GM19043 (cell line): ENCODE measurements at regions not wholly inside any gene's neighbourhood (a gene's known extent, or its start where the extent isn't known, plus 50 kb on each side); places are given as distances from the start of the nearest gene placed in this dataset.
"Not testable (repeated sequence)": the region's sequence is repeated elsewhere in the genome, so short reads cannot be mapped to it uniquely, and the experiment has no call there.

Source experiments
- ATAC-seq: cut with Tn5 transposase; IDR thresholded peaks from one replicate; pipeline ENCODE4 v1.9.1; 2021; ENCODE audit warnings: low read depth; ENCODE audit not compliant: unreplicated experiment

DNA sequence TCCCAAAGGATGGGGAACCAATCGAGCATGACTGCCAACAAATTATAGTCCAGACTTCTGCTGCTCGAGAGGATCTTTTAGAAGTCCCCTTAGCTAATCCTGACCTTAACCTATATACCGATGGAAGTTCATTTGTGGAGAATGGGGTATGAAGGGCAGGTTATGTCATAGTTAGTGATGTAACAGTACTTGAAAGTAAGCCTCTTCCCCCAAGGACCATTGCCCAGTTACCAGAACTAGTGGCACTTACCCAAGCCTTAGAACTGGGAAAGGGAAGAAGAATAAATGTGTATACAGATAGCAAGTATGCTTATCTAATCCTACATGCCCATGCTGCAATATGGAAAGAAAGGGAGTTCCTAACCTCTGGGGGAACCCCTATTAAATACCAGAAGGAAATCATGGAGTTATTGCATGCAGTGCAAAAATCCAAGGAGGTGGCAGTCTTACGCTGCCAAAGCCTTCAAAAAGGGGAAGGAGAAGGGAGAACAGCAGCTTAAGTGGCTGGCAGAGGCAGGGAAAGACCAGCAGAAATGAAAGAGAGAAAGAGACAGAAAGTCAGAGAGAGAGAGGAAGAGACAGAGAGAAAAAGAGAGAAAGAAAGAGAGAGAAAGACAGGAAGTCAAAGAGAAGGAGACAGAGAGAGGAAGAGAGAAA, 224.4 kb upstream of the SLC8A1 start:
- ATAC-seq, result not testable (repeated sequence)

- peak; percentile 78 for ATAC-seq
Observed at GRCh38 chr2:40680547-40680946, 228.7 kb upstream of the SLC8A1 start.

- ATAC-seq, result no peak
Observed at GRCh38 chr2:40690036-40690435, 238.1 kb upstream of the SLC8A1 start.

DNA sequence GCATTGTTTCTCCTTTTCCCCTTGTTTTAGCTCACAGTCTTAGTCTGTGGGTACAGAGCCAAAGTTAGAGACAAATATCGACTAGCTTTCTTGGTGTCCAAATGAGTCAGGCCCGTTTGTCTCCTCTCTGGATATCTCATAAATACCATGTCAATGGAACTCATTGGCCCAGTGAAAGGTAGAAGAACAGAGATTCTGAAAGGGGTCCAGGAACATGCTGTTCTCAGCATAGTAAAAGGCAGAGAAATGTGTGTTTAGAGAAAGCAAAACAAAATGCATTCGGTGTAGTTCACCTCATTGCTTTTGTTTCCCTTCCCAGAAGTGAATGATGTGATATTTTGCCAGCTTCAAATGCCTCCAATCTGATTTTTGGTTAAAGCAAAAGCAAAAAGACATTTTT, 238.6 kb upstream of the SLC8A1 start:
- no peak for ATAC-seq

GRCh38 chr2:40700231-40700954, 248.5 kb upstream of the SLC8A1 start:
- ATAC-seq, result no peak

DNA sequence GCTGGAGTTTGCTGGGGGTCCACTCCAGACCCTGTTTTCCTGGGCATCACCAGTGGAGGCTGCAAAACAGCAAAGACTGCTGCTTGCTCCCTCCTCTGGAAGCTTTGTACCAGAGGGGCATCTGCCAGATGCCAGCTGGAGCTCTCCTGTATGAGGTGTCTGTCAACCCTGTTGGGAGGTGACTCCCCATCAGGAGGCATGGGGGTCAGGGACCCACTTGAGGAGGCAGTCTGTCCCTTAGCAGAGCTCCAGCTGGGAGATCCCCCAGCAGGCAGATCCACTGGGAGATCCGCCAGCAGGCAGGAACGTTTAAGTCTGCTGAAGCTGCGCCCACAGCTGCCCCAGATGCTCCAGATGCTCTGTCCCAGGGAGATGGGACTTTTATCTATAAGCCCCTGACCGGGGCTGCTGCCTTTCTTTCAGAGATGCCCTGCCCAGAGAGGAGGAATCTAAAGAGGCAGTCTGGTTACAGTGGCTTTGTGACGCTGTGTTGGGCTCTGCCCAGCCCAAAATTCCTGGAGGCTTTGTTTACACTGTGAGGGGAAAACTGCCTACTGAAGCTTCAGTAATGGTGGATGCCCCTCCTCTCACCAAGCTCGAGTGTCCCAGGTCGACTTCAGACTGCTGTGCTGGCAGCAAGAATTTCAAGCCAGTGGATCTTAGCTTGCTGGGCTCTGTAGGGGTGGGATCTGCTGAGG, 260.5 kb upstream of the SLC8A1 start:
- not testable (repeated sequence) for ATAC-seq

DNA sequence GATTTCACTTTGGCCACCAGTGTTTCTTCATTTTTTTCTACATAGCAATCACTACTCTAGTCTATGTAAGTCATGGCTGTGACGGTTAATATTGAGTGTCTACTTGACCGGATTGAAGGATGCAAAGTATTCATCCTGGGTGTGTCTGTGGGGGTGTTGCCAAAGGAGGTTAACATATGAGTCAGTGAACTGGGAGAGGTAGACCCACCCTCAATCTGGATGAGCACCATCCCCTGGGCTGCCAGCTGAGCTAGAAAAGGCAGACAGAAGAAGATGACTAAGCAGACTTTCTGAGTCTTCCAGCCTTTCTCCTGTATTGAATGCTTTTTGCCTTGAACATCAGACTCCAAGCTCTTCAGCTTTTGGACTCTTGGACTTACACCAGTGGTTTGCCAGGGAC, 265.0 kb upstream of the SLC8A1 start:
- no peak for ATAC-seq

GRCh38 chr2:40719414-40719813, 267.5 kb upstream of the SLC8A1 start:
- ATAC-seq, result no peak

DNA sequence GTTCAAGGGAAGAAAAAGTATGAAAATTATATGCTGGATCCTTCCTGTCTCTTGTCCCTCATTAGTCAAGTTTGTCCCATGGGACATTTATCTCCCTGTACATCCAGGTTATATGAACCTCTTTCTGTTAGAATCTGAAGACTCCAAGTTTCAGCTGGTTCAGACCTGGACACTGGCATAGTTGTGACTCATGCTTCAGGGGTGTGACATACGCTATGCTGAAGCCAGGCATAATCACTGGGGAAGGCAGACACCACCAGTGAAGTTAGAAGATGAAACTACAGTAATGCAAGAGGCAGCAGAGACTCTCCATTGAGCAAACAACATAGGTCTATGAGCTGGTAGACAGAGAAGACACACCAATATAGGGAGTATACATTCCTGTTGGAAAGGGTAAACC, 269.7 kb upstream of the SLC8A1 start:
- no peak for ATAC-seq

DNA sequence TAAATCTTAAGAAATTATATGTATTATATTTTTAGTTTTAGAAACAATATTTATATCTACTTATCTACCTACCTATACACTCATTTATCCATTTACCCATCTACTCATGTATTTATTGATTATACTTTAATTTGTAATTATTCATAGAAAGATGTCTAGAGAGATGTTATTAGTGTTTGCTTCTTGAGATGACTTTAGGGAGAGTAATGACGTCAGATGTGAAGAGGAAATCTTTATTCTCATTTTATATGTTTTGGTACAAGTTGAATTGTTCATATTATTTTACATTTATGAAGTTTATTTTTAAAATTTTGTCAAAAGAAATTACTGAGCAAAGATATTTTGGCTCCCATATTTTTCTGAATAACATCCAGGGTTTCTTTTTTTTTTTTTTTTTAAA, 271.3 kb upstream of the SLC8A1 start:
- ATAC-seq, result no peak

GRCh38 chr2:40725040-40725439, 273.1 kb upstream of the SLC8A1 start:
- ATAC-seq, result no peak

DNA sequence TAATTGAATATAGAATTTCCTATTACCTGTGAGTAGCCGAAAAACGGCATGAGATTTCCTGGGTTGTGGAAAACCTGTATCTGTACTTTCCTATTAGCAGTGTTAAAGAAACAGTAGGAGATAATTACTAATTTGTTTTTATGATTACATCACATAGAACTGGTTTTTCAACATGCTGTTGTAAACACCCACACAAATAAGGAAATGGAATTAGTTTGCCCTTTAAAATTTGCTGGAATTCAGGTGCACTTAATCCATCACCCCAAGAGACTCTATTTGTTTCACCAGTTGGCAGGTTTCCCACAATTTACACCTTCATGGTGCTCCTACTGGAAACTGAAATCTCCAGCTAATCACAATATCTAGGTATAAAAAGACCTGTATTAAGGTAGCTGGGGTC, 274.1 kb upstream of the SLC8A1 start:
- ATAC-seq, result no peak

DNA sequence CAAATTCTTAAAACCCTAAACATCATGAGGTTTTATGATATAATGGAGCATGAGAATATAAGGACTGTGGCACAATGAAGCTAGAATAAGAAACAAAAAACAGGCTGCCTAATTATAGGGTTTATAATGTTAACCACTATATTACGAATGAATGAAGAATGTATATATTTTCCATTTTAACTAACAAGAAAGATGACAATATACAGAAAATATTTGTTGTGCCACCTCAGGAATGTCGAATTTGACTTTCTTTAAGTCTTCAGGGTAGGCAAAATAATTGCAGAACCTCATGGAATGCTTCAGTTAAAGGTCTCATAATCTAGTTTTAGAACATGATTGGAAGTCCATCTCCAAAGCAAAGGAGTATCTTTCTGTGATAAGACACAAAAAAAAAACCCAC, 282.9 kb upstream of the SLC8A1 start:
- ATAC-seq, result no peak

GRCh38 chr2:40737180-40737579, 285.3 kb upstream of the SLC8A1 start:
- ATAC-seq, result no peak

GRCh38 chr2:40740419-40740818, 288.5 kb upstream of the SLC8A1 start:
- ATAC-seq, result no peak

DNA sequence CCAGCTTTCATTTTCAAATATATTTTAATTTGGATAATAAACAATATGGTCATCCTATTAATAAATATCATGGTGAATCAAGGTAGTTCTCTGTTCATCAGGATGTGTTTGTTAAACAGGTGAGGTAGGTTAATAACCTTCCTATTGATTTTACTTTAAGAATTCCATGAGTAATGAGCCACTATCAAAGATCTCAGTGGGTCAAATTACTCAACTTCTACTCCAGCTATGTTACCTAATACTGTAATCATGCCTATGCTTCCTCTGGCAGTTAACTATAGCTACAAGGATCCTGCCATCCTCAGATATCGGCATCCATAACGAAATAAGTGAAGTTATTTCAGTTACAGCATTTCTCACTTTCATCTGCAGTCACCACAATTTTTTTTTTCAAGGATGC, 289.6 kb upstream of the SLC8A1 start:
- no peak for ATAC-seq

- ATAC-seq, result no peak
Observed at GRCh38 chr2:40746191-40746590, 294.3 kb upstream of the SLC8A1 start.

GRCh38 chr2:40751981-40752380, 300.1 kb upstream of the SLC8A1 start:
- ATAC-seq, result no peak

DNA sequence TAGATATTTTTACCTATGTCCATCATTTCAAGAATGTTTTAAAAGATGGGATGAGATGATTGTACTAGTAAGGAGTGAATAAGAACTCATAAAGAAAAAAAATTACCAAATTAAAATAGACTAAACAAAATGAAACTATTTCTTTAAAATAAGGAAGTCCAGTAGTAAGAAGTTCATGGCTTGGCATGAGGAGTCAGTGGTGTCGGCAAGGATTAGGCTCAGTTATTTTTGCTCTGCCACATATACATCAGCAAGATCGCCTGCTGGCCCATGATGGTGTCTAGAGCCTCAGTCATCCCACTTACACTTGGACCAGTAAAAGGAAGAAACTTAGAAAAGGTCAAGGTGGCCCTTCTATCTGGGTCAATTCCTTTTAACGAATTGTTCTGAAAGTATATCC, 300.9 kb upstream of the SLC8A1 start:
- no peak for ATAC-seq

GRCh38 chr2:40754912-40755311, 303.0 kb upstream of the SLC8A1 start:
- no peak for ATAC-seq

DNA sequence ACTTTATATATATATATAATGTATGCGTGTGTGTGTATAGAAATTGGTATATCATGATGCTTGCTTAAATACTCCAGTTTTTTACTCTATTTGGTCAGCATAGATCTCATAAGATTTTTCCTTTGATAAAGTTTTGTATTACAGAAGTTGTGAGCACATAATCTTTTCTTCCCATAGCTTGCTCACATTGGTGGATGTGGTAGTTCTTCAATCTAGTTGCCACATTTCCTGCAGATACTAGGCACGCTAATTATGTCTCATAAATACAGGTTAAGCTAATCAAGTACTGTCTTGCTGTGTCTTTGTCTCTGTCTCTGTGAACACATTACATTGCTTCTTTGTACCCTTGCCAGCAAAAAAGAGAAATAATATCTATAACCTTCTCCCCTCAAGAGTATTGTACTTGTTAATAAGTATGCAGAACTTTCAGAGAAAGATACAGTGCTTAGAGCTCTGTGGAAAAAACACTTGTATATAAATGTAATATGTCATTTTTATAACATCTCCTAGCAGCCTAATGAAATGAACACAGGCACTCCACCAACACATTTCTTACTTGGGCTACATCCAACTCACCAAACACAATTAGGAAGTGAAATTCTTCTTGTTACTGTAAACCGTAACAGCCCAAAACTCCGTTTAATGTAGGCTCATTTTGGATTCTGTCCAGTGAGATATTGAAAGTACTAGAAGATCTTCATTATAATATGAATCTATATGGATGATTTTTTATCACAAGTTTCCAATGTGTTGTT, 306.7 kb upstream of the SLC8A1 start:
- ATAC-seq, result no peak
